Adrenal gland (tissue), 5 donors: ENCODE measurements at regions not wholly inside any gene's neighbourhood (a gene's known extent, or its start where the extent isn't known, plus 50 kb on each side); places are given as distances from the start of the nearest gene placed in this dataset.

ENCODE experiments used
- POLR2A ChIP-seq, 2 donors: fragments of 450-650 bp; IDR thresholded peaks; one replicate each; pipeline ENCODE4 v1.6.1; 2017; ENCODE audit warnings: antibody characterized with exemption in 2 of 2, mild to moderate bottlenecking in 2 of 2, moderate library complexity in 1 of 2
- TF ChIP-seq, protein P1 (sequence below), 6 experiments: fragments of 450-650 bp in 4 of 6; fragments of 200-600 bp in 2 of 6; sonication (generic) in 1 of 6; IDR thresholded peaks; 1 replicate in 5 of 6; 2 replicates in 1 of 6; pipeline versions ENCODE4 v1.5.1 to v1.8.0; 2016 to 2021; ENCODE audit warnings: antibody characterized with exemption in 6 of 6, mild to moderate bottlenecking in 2 of 6, moderate library complexity in 1 of 6
- donor health status: DM: no; HTN: no; CAD: no.

DNA sequence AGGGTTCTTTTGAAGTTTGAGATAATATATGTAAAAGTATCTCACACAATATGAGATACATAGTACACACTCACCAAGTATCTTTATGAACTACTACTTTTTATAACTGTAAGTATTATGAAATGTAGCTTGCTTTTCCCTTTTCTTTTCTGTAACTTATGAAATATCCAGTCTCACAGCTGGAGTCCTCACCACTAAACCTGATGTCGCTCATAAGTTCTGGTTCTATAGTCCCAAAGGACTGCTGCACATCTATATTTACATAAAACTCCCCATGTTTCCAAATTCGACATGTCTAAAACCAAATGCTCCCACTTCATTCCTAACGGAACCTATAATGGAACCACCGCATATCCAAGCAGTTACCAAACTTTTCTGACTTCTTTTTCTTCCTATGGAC lies 186.5 kb upstream of the SLC7A11 start:
- TF ChIP-seq, protein P1, sequence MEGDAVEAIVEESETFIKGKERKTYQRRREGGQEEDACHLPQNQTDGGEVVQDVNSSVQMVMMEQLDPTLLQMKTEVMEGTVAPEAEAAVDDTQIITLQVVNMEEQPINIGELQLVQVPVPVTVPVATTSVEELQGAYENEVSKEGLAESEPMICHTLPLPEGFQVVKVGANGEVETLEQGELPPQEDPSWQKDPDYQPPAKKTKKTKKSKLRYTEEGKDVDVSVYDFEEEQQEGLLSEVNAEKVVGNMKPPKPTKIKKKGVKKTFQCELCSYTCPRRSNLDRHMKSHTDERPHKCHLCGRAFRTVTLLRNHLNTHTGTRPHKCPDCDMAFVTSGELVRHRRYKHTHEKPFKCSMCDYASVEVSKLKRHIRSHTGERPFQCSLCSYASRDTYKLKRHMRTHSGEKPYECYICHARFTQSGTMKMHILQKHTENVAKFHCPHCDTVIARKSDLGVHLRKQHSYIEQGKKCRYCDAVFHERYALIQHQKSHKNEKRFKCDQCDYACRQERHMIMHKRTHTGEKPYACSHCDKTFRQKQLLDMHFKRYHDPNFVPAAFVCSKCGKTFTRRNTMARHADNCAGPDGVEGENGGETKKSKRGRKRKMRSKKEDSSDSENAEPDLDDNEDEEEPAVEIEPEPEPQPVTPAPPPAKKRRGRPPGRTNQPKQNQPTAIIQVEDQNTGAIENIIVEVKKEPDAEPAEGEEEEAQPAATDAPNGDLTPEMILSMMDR (IDR thresholded peaks at IDR 0.05): no peak
- no peak for TF ChIP-seq POLR2A (IDR thresholded peaks at IDR 0.05)
